ENCODE measurements at regions not wholly inside any gene's neighbourhood (a gene's known extent, or its start where the extent isn't known, plus 50 kb on each side); places are given as distances from the start of the nearest gene placed in this dataset.

- no peak overlapping the region for H3K9ac ChIP-seq (ENCODE audit: low read depth in 1 of 3, low read length in 3 of 3)
- H3K36me3 ChIP-seq (ENCODE audit: control insufficient read depth in 3 of 3, insufficient read depth in 3 of 3, low read length in 3 of 3): no peaks in the 10 kb centered on the region
- no peaks in the 10 kb centered on the region for H3K27me3 ChIP-seq (ENCODE audit: control insufficient read depth in 3 of 3, insufficient read depth in 3 of 3, low read length in 3 of 3)
- no peaks in the 10 kb centered on the region for H3K4me1 ChIP-seq (ENCODE audit: control insufficient read depth in 3 of 3, insufficient read depth in 3 of 3, low read length in 3 of 3)
- peaks cover 0 to 3% (median 0%) of the 10 kb centered on the region in 3 donors for H3K9me3 ChIP-seq (ENCODE audit: control insufficient read depth in 3 of 3, low read length in 3 of 3)
- no peak overlapping the region for H3K27ac ChIP-seq (ENCODE audit: low read depth, low read length)
- no peak overlapping the region for H3K4me3 ChIP-seq (ENCODE audit: low read length in 3 of 3)
These were observed 745.7 kb downstream of the FAM181B start for GRCh38 chr11:81987829-81988472.

- no peaks in the 10 kb centered on the region for H3K4me1 ChIP-seq (ENCODE audit: control insufficient read depth in 3 of 3, insufficient read depth in 3 of 3, low read length in 3 of 3)
These were observed 747.0 kb downstream of the FAM181B start for GRCh38 chr11:81986556-81987161.

GRCh38 chr11:81979448-81979847 is 754.2 kb downstream of the FAM181B start:
- no peak overlapping the region for H3K27ac ChIP-seq (ENCODE audit: low read depth, low read length)
- no peak overlapping the region for H3K9ac ChIP-seq (ENCODE audit: low read depth in 1 of 3, low read length in 3 of 3)
- no peaks in the 10 kb centered on the region for H3K27me3 ChIP-seq (ENCODE audit: control insufficient read depth in 3 of 3, insufficient read depth in 3 of 3, low read length in 3 of 3)
- H3K4me1 ChIP-seq (ENCODE audit: control insufficient read depth in 3 of 3, insufficient read depth in 3 of 3, low read length in 3 of 3): no peaks in the 10 kb centered on the region
- H3K9me3 ChIP-seq (ENCODE audit: control insufficient read depth in 3 of 3, low read length in 3 of 3): no peaks in the 10 kb centered on the region
- no peaks in the 10 kb centered on the region for H3K36me3 ChIP-seq (ENCODE audit: control insufficient read depth in 3 of 3, insufficient read depth in 3 of 3, low read length in 3 of 3)
- no peak overlapping the region for H3K4me3 ChIP-seq (ENCODE audit: low read length in 3 of 3)

More at GRCh38 chr11:81986556-81987161, 747.0 kb downstream of the FAM181B start:
- no peak overlapping the region for H3K4me3 ChIP-seq (ENCODE audit: low read length in 3 of 3)
- no peak overlapping the region for H3K9ac ChIP-seq (ENCODE audit: low read depth in 1 of 3, low read length in 3 of 3)
- no peaks in the 10 kb centered on the region for H3K27me3 ChIP-seq (ENCODE audit: control insufficient read depth in 3 of 3, insufficient read depth in 3 of 3, low read length in 3 of 3)
- no peaks in the 10 kb centered on the region for H3K36me3 ChIP-seq (ENCODE audit: control insufficient read depth in 3 of 3, insufficient read depth in 3 of 3, low read length in 3 of 3)
- H3K27ac ChIP-seq (ENCODE audit: low read depth, low read length): no peak overlapping the region
- H3K9me3 ChIP-seq (ENCODE audit: control insufficient read depth in 3 of 3, low read length in 3 of 3): peaks cover 0 to 3% (median 0%) of the 10 kb centered on the region in 3 donors

GRCh38 chr11:81975261-81975900 is 758.3 kb downstream of the FAM181B start:
- H3K4me3 ChIP-seq (ENCODE audit: low read length in 3 of 3): no peak overlapping the region
- no peak overlapping the region for H3K27ac ChIP-seq (ENCODE audit: low read depth, low read length)
- H3K9ac ChIP-seq (ENCODE audit: low read depth in 1 of 3, low read length in 3 of 3): no peak overlapping the region
- no peaks in the 10 kb centered on the region for H3K27me3 ChIP-seq (ENCODE audit: control insufficient read depth in 3 of 3, insufficient read depth in 3 of 3, low read length in 3 of 3)
- no peaks in the 10 kb centered on the region for H3K9me3 ChIP-seq (ENCODE audit: control insufficient read depth in 3 of 3, low read length in 3 of 3)
- H3K4me1 ChIP-seq (ENCODE audit: control insufficient read depth in 3 of 3, insufficient read depth in 3 of 3, low read length in 3 of 3): no peaks in the 10 kb centered on the region
- no peaks in the 10 kb centered on the region for H3K36me3 ChIP-seq (ENCODE audit: control insufficient read depth in 3 of 3, insufficient read depth in 3 of 3, low read length in 3 of 3)

- Histone ChIP-seq H3K9me3 (ENCODE audit: control insufficient read depth in 3 of 3, low read length in 3 of 3) (no peaks in the 10 kb centered on the region), H3K9ac (ENCODE audit: low read depth in 1 of 3, low read length in 3 of 3) (no peak overlapping the region), H3K36me3 (ENCODE audit: control insufficient read depth in 3 of 3, insufficient read depth in 3 of 3, low read length in 3 of 3) (no peaks in the 10 kb centered on the region), H3K27me3 (ENCODE audit: control insufficient read depth in 3 of 3, insufficient read depth in 3 of 3, low read length in 3 of 3) (no peaks in the 10 kb centered on the region), H3K4me1 (ENCODE audit: control insufficient read depth in 3 of 3, insufficient read depth in 3 of 3, low read length in 3 of 3) (no peaks in the 10 kb centered on the region), H3K27ac (ENCODE audit: low read depth, low read length) (no peak overlapping the region), H3K4me3 (ENCODE audit: low read length in 3 of 3) (no peak overlapping the region)
These were observed 762.8 kb downstream of the FAM181B start for GRCh38 chr11:81970886-81971285.

GRCh38 chr11:81967242-81967641 is 766.4 kb downstream of the FAM181B start:
- no peaks in the 10 kb centered on the region for H3K27me3 ChIP-seq (ENCODE audit: control insufficient read depth in 3 of 3, insufficient read depth in 3 of 3, low read length in 3 of 3)
- H3K9me3 ChIP-seq (ENCODE audit: control insufficient read depth in 3 of 3, low read length in 3 of 3): no peaks in the 10 kb centered on the region
- no peak overlapping the region for H3K4me3 ChIP-seq (ENCODE audit: low read length in 3 of 3)
- no peaks in the 10 kb centered on the region for H3K4me1 ChIP-seq (ENCODE audit: control insufficient read depth in 3 of 3, insufficient read depth in 3 of 3, low read length in 3 of 3)
- no peaks in the 10 kb centered on the region for H3K36me3 ChIP-seq (ENCODE audit: control insufficient read depth in 3 of 3, insufficient read depth in 3 of 3, low read length in 3 of 3)
- H3K9ac ChIP-seq (ENCODE audit: low read depth in 1 of 3, low read length in 3 of 3): no peak overlapping the region
- no peak overlapping the region for H3K27ac ChIP-seq (ENCODE audit: low read depth, low read length)

- Histone ChIP-seq H3K9me3 (ENCODE audit: control insufficient read depth in 3 of 3, low read length in 3 of 3) (no peaks in the 10 kb centered on the region), H3K27me3 (ENCODE audit: control insufficient read depth in 3 of 3, insufficient read depth in 3 of 3, low read length in 3 of 3) (no peaks in the 10 kb centered on the region), H3K4me3 (ENCODE audit: low read length in 3 of 3) (no peak overlapping the region), H3K9ac (ENCODE audit: low read depth in 1 of 3, low read length in 3 of 3) (no peak overlapping the region), H3K4me1 (ENCODE audit: control insufficient read depth in 3 of 3, insufficient read depth in 3 of 3, low read length in 3 of 3) (no peaks in the 10 kb centered on the region), H3K36me3 (ENCODE audit: control insufficient read depth in 3 of 3, insufficient read depth in 3 of 3, low read length in 3 of 3) (no peaks in the 10 kb centered on the region), H3K27ac (ENCODE audit: low read depth, low read length) (no peak overlapping the region)
These were observed 767.3 kb downstream of the FAM181B start for GRCh38 chr11:81966340-81966739.

- Histone ChIP-seq H3K27me3 (ENCODE audit: control insufficient read depth in 3 of 3, insufficient read depth in 3 of 3, low read length in 3 of 3) (no peaks in the 10 kb centered on the region), H3K27ac (ENCODE audit: low read depth, low read length) (no peak overlapping the region), H3K36me3 (ENCODE audit: control insufficient read depth in 3 of 3, insufficient read depth in 3 of 3, low read length in 3 of 3) (no peaks in the 10 kb centered on the region), H3K4me3 (ENCODE audit: low read length in 3 of 3) (no peak overlapping the region), H3K9ac (ENCODE audit: low read depth in 1 of 3, low read length in 3 of 3) (no peak overlapping the region), H3K9me3 (ENCODE audit: control insufficient read depth in 3 of 3, low read length in 3 of 3) (no peaks in the 10 kb centered on the region), H3K4me1 (ENCODE audit: control insufficient read depth in 3 of 3, insufficient read depth in 3 of 3, low read length in 3 of 3) (no peaks in the 10 kb centered on the region)
These were observed 770.6 kb downstream of the FAM181B start for GRCh38 chr11:81963018-81963417.

GRCh38 chr11:81960443-81960842 is 773.2 kb downstream of the FAM181B start:
- Histone ChIP-seq H3K9me3 (ENCODE audit: control insufficient read depth in 3 of 3, low read length in 3 of 3) (no peaks in the 10 kb centered on the region), H3K36me3 (ENCODE audit: control insufficient read depth in 3 of 3, insufficient read depth in 3 of 3, low read length in 3 of 3) (no peaks in the 10 kb centered on the region), H3K27ac (ENCODE audit: low read depth, low read length) (no peak overlapping the region), H3K4me1 (ENCODE audit: control insufficient read depth in 3 of 3, insufficient read depth in 3 of 3, low read length in 3 of 3) (no peaks in the 10 kb centered on the region), H3K4me3 (ENCODE audit: low read length in 3 of 3) (no peak overlapping the region), H3K9ac (ENCODE audit: low read depth in 1 of 3, low read length in 3 of 3) (no peak overlapping the region), H3K27me3 (ENCODE audit: control insufficient read depth in 3 of 3, insufficient read depth in 3 of 3, low read length in 3 of 3) (no peaks in the 10 kb centered on the region)

- H3K9ac ChIP-seq (ENCODE audit: low read depth in 1 of 3, low read length in 3 of 3): no peak overlapping the region
- H3K4me1 ChIP-seq (ENCODE audit: control insufficient read depth in 3 of 3, insufficient read depth in 3 of 3, low read length in 3 of 3): no peaks in the 10 kb centered on the region
- H3K27me3 ChIP-seq (ENCODE audit: control insufficient read depth in 3 of 3, insufficient read depth in 3 of 3, low read length in 3 of 3): no peaks in the 10 kb centered on the region
These were observed 774.3 kb downstream of the FAM181B start for GRCh38 chr11:81959341-81959740.

More at GRCh38 chr11:81959341-81959740, 774.3 kb downstream of the FAM181B start:
- Histone ChIP-seq H3K4me3 (ENCODE audit: low read length in 3 of 3) (no peak overlapping the region), H3K9me3 (ENCODE audit: control insufficient read depth in 3 of 3, low read length in 3 of 3) (no peaks in the 10 kb centered on the region), H3K27ac (ENCODE audit: low read depth, low read length) (no peak overlapping the region), H3K36me3 (ENCODE audit: control insufficient read depth in 3 of 3, insufficient read depth in 3 of 3, low read length in 3 of 3) (no peaks in the 10 kb centered on the region)
